Panc1 (cell line): ENCODE measurements at regions not wholly inside any gene's neighbourhood (a gene's known extent, or its start where the extent isn't known, plus 50 kb on each side); places are given as distances from the start of the nearest gene placed in this dataset.

Source experiments
- POLR2AphosphoS5 ChIP-seq: IDR thresholded peaks from 2 replicates; pipeline ENCODE4 v1.6.1; 2012; ENCODE audit warnings: mild to moderate bottlenecking, low read depth, low read length, moderate library complexity
- SIN3A ChIP-seq: IDR thresholded peaks from 2 replicates; pipeline ENCODE4 v1.6.1; 2012; ENCODE audit warnings: low read depth, mild to moderate bottlenecking, low read length, moderate library complexity, borderline replicate concordance; ENCODE audit not compliant: insufficient read depth
- TF ChIP-seq, protein P1 (sequence below): fragments of 450-650 bp; IDR thresholded peaks from 2 replicates; pipeline ENCODE4 v1.5.1; 2017; ENCODE audit warnings: mild to moderate bottlenecking
- TF ChIP-seq, protein P2 (sequence below), 2 experiments: IDR thresholded peaks; 2 replicates each; pipeline ENCODE4 v1.6.1; 2011 to 2012; ENCODE audit warnings: low read depth in 2 of 2, control low read depth in 1 of 2, low read length in 1 of 2, mild to moderate bottlenecking in 1 of 2, moderate library complexity in 1 of 2; ENCODE audit not compliant: insufficient read depth in 1 of 2

DNA sequence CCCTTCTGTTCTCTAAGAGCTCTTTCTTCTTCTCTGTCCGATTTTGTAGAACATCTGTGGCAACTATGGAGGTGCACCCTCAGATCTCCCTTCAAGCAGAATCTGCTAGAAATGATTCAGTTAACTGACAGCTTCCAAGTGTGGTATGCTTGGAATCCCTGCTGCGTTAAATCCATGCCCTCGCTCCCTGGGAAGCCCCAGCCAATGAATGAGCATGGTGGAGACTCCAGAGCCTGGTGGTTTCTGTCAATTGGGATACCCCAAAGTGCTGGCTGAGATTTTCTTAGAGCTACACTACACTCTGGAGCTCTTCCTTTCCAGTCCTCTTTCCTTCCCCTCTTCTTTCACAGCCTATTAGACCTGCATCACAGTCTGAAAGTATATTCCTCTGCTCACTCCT is 116.3 kb upstream of the C1orf21 start:
- TF ChIP-seq POLR2AphosphoS5 (no peak), SIN3A (no peak)
- TF ChIP-seq, protein P1, sequence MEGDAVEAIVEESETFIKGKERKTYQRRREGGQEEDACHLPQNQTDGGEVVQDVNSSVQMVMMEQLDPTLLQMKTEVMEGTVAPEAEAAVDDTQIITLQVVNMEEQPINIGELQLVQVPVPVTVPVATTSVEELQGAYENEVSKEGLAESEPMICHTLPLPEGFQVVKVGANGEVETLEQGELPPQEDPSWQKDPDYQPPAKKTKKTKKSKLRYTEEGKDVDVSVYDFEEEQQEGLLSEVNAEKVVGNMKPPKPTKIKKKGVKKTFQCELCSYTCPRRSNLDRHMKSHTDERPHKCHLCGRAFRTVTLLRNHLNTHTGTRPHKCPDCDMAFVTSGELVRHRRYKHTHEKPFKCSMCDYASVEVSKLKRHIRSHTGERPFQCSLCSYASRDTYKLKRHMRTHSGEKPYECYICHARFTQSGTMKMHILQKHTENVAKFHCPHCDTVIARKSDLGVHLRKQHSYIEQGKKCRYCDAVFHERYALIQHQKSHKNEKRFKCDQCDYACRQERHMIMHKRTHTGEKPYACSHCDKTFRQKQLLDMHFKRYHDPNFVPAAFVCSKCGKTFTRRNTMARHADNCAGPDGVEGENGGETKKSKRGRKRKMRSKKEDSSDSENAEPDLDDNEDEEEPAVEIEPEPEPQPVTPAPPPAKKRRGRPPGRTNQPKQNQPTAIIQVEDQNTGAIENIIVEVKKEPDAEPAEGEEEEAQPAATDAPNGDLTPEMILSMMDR = no peak
- TF ChIP-seq, protein P2, sequence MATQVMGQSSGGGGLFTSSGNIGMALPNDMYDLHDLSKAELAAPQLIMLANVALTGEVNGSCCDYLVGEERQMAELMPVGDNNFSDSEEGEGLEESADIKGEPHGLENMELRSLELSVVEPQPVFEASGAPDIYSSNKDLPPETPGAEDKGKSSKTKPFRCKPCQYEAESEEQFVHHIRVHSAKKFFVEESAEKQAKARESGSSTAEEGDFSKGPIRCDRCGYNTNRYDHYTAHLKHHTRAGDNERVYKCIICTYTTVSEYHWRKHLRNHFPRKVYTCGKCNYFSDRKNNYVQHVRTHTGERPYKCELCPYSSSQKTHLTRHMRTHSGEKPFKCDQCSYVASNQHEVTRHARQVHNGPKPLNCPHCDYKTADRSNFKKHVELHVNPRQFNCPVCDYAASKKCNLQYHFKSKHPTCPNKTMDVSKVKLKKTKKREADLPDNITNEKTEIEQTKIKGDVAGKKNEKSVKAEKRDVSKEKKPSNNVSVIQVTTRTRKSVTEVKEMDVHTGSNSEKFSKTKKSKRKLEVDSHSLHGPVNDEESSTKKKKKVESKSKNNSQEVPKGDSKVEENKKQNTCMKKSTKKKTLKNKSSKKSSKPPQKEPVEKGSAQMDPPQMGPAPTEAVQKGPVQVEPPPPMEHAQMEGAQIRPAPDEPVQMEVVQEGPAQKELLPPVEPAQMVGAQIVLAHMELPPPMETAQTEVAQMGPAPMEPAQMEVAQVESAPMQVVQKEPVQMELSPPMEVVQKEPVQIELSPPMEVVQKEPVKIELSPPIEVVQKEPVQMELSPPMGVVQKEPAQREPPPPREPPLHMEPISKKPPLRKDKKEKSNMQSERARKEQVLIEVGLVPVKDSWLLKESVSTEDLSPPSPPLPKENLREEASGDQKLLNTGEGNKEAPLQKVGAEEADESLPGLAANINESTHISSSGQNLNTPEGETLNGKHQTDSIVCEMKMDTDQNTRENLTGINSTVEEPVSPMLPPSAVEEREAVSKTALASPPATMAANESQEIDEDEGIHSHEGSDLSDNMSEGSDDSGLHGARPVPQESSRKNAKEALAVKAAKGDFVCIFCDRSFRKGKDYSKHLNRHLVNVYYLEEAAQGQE (IDR thresholded peaks at IDR 0.05; ENCODE audit: insufficient read depth in 1 of 2, low read depth in 2 of 2, low read length in 1 of 2) = no peak
